MCF 10A (cell line): ENCODE measurements at regions not wholly inside any gene's neighbourhood (a gene's known extent, or its start where the extent isn't known, plus 50 kb on each side); places are given as distances from the start of the nearest gene placed in this dataset.

Experiments
- BruUV-seq: library from RNA; stranded (reverse); fragments of 400-500 nt; replicated peaks from 2 replicates; lab custom pipeline; 2021; lab: Mats Ljungman, UMichigan
- CTCF ChIA-PET: fragments of 300-600 bp; sonication (Branson Sonifier 250); formaldehyde crosslinking; extraction: SDS; loops from one replicate; lab custom pipeline; 2021; ENCODE audit warnings: antibody characterized with exemption, inconsistent platforms; lab: Yijun Ruan, JAX
- POLR2A ChIA-PET: fragments of 300-600, 350-650 bp; sonication (Branson Sonifier 250); formaldehyde crosslinking; extraction: SDS; loops from one replicate; lab custom pipeline; 2020; ENCODE audit warnings: antibody characterized with exemption, inconsistent platforms; lab: Yijun Ruan, JAX
- DNase-seq: peaks from one replicate; pipeline ENCODE4 v3.0.0-alpha.2; 2018; ENCODE audit not compliant: unreplicated experiment
- H3K27ac Mint-ChIP-seq: one replicate; pipeline ENCODE4 v1.8.0; 2022; ENCODE audit warnings: mild to moderate bottlenecking, low read depth, mixed read lengths; ENCODE audit not compliant: unreplicated experiment
- H3K27me3 Mint-ChIP-seq: one replicate; pipeline ENCODE4 v1.8.0; 2022; ENCODE audit warnings: mixed read lengths; ENCODE audit not compliant: insufficient read depth, unreplicated experiment
- H3K36me3 Mint-ChIP-seq: one replicate; pipeline ENCODE4 v1.8.0; 2022; ENCODE audit warnings: mild to moderate bottlenecking, moderate library complexity, mixed read lengths; ENCODE audit not compliant: insufficient read depth, unreplicated experiment
- H3K4me1 Mint-ChIP-seq: one replicate; pipeline ENCODE4 v1.8.0; 2022; ENCODE audit warnings: mixed read lengths; ENCODE audit not compliant: insufficient read depth, unreplicated experiment
- H3K4me3 Mint-ChIP-seq: one replicate; pipeline ENCODE4 v1.8.0; 2022; ENCODE audit warnings: mild to moderate bottlenecking, moderate library complexity, mixed read lengths; ENCODE audit not compliant: unreplicated experiment
- H3K9me3 Mint-ChIP-seq: one replicate; pipeline ENCODE4 v1.8.0; 2022; ENCODE audit warnings: mixed read lengths; ENCODE audit not compliant: unreplicated experiment
- intact Hi-C: fragments of 100-400 bp; cut with micrococcal nuclease; formaldehyde crosslinking; loops from 2 replicates; pipeline ENCODE4 v1.14.1; 2022
- TF ChIP-seq, protein P1 (sequence below): fragments of 200-600 bp; IDR thresholded peaks from one replicate; pipeline ENCODE4 v1.8.0; 2022; ENCODE audit warnings: antibody characterized with exemption, mild to moderate bottlenecking; ENCODE audit not compliant: unreplicated experiment

DNA sequence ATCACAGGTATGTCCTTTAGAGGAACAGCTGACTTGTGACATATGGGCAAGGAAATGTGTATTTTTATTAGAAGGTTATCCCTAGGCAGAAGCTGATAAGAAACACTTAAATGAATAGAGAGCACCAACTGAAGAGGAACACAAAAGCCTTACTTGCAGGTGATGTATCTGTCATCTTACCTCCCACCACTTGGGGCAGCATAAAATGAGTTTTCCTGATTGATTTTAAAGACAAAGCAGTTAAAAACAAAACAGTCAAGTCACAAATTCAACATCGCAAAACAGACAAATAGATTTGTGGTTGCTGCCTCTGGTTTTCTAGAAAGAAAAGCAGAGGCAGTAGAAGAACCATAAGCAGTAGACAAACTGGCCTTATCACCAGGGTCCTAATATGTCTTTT, 302.4 kb upstream of the ZNF462 start:
- no peak overlapping the region for H3K27ac Mint-ChIP-seq

DNA sequence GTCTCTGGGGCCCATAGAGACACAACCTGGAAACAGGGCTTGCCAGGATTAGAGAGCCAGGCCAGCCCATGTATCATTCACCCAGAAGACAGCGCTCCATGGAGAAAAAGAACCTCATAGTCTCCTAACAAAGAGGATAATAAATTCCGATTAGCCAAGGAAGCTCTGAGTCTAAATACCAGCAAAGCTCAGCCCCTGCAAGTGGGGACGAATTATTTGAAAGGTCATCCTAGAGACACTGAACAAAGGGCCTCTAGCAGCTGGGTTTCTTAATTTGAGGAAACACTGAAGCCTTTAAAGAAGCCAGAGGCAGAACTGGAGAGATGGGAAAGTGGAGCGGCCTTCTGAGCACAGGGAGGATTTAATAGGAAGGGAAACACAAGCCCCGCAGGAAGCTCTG, 287.1 kb upstream of the ZNF462 start:
- ChIA-PET CTCF (no interaction called here), POLR2A (no interaction called here)
- Mint-ChIP-seq H3K36me3 (no peaks in the 10 kb centered on the region), H3K9me3 (no peaks in the 10 kb centered on the region), H3K27ac (no peak overlapping the region), H3K4me1 (no peaks in the 10 kb centered on the region), H3K27me3 (no peaks in the 10 kb centered on the region), H3K4me3 (no peak overlapping the region)
- intact Hi-C loops: no loop called here
- TF ChIP-seq, protein P1, sequence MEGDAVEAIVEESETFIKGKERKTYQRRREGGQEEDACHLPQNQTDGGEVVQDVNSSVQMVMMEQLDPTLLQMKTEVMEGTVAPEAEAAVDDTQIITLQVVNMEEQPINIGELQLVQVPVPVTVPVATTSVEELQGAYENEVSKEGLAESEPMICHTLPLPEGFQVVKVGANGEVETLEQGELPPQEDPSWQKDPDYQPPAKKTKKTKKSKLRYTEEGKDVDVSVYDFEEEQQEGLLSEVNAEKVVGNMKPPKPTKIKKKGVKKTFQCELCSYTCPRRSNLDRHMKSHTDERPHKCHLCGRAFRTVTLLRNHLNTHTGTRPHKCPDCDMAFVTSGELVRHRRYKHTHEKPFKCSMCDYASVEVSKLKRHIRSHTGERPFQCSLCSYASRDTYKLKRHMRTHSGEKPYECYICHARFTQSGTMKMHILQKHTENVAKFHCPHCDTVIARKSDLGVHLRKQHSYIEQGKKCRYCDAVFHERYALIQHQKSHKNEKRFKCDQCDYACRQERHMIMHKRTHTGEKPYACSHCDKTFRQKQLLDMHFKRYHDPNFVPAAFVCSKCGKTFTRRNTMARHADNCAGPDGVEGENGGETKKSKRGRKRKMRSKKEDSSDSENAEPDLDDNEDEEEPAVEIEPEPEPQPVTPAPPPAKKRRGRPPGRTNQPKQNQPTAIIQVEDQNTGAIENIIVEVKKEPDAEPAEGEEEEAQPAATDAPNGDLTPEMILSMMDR: no peak
- no TSS peak for BruUV-seq
- no peak for DNase-seq

More for the DNA sequence above, 302.4 kb upstream of the ZNF462 start:
- H3K27me3 Mint-ChIP-seq: no peaks in the 10 kb centered on the region
- ChIA-PET POLR2A (no interaction called here), CTCF (interaction anchor here (0.6 kb wide), 2 partner anchors 116 to 277 kb away, joined by 3 to 7 read pairs; no protein-coding TSS in a partner anchor)
- H3K4me1 Mint-ChIP-seq: no peaks in the 10 kb centered on the region
- intact Hi-C loops: no loop called here
- no peak for DNase-seq
- H3K4me3 Mint-ChIP-seq: no peak overlapping the region
- TF ChIP-seq, protein P1: peak; percentile 13
- no peaks in the 10 kb centered on the region for H3K9me3 Mint-ChIP-seq
- no TSS peak for BruUV-seq
- H3K36me3 Mint-ChIP-seq: no peaks in the 10 kb centered on the region

DNA sequence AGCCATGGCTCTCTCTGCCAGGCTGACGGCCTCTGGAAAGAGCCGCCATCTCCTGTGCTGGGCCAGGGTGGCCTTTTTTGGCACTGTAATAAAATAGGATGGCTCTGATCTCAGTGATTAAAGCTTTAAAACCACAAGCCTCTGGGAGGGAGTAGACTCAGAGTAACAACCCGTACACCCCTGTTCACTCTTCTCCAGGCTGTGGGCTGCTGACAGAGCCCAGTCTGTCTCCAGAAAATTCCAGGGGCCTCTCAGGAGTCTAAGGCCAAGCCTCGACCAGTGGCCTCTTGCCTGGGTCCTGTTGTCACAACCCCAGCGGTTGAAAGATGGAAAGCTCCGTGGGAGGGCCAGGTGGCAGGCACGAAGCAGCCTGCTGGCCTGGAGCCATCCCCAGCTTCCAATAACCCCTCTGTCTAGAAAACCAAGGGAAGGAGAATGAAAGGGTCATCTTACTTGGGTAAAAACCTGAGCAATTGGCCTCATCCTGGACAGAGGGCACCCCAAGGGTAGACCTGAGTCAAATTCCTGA, 286.7 kb upstream of the ZNF462 start:
- no peaks in the 10 kb centered on the region for H3K27me3 Mint-ChIP-seq
- no peak for DNase-seq
- TF ChIP-seq, protein P1: no peak
- POLR2A ChIA-PET: interaction anchor here (0.7 kb wide), 1 partner anchor 58 kb away, joined by 3 read pairs; no protein-coding TSS in a partner anchor
- H3K9me3 Mint-ChIP-seq: no peaks in the 10 kb centered on the region
- intact Hi-C loops: no loop called here
- H3K36me3 Mint-ChIP-seq: no peaks in the 10 kb centered on the region
- H3K27ac Mint-ChIP-seq: no peak overlapping the region
- CTCF ChIA-PET: interaction anchor here (0.5 kb wide), 1 partner anchor 390 kb away, joined by 3 read pairs; no protein-coding TSS in a partner anchor
- H3K4me1 Mint-ChIP-seq: no peaks in the 10 kb centered on the region
- no TSS peak for BruUV-seq
- no peak overlapping the region for H3K4me3 Mint-ChIP-seq

DNA sequence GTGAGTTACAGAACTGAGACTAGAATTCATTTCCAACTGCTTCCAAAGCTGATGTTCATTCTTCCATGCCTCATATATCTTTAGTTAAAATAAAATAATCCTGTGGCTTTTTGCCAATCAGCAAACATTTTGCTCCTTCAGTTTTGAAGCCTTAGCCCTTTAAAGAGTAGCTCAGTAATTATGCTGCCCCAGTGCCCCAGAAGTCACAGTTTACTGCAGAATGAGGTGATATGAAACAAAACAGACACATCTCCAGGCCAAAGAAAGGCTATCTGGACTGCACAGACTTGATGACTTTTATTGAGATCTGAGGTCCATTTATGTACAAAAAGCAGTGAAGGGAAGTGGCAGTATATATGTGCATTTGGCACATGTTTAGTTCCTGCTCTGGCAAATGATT, 285.8 kb upstream of the ZNF462 start:
- intact Hi-C loops: no loop called here
- DNase-seq: no peak
- Mint-ChIP-seq H3K4me3 (no peak overlapping the region), H3K9me3 (no peaks in the 10 kb centered on the region), H3K27me3 (no peaks in the 10 kb centered on the region), H3K4me1 (no peaks in the 10 kb centered on the region), H3K27ac (no peak overlapping the region), H3K36me3 (no peaks in the 10 kb centered on the region)
- CTCF ChIA-PET: no interaction called here
- TF ChIP-seq, protein P1: no peak
- POLR2A ChIA-PET: interaction anchor here (0.7 kb wide), 1 partner anchor 57 kb away, joined by 3 read pairs; no protein-coding TSS in a partner anchor
- BruUV-seq: no TSS peak
